H1 (cell line): ENCODE measurements at regions not wholly inside any gene's neighbourhood (a gene's known extent, or its start where the extent isn't known, plus 50 kb on each side); places are given as distances from the start of the nearest gene placed in this dataset.

Experiments
- CHD7 ChIP-seq: fragments of 300-600 bp; sonication (generic); IDR thresholded peaks from 2 replicates; pipeline ENCODE4 v1.7.1; 2012; ENCODE audit warnings: low read length, moderate library complexity, mild to moderate bottlenecking, inconsistent platforms; ENCODE audit not compliant: insufficient replicate concordance
- E2F6 ChIP-seq: IDR thresholded peaks from 2 replicates; pipeline ENCODE4 v1.6.1; 2012; ENCODE audit warnings: inconsistent platforms
- HDAC2 ChIP-seq, 2 experiments: fragments of 300-600 bp in 1 of 2; sonication (generic) in 1 of 2; IDR thresholded peaks; 2 replicates each; pipeline ENCODE4 v1.6.1; 2011 to 2012; ENCODE audit warnings: low read depth in 2 of 2, low read length in 2 of 2, mild to moderate bottlenecking in 2 of 2, moderate library complexity in 2 of 2, borderline replicate concordance in 1 of 2, inconsistent platforms in 1 of 2
- RFX5 ChIP-seq: IDR thresholded peaks from 2 replicates; pipeline ENCODE4 v1.6.1; 2011; ENCODE audit warnings: low read depth, low read length, improper control_type of control experiment, borderline replicate concordance
- SIN3A ChIP-seq, 2 experiments: IDR thresholded peaks in 1 of 2; conservative IDR thresholded peaks in 1 of 2; 2 replicates each; pipeline ENCODE4 v1.6.1; 2011 to 2012; ENCODE audit warnings: low read length in 2 of 2, improper control_type of control experiment in 1 of 2, low read depth in 1 of 2, mild to moderate bottlenecking in 1 of 2

DNA sequence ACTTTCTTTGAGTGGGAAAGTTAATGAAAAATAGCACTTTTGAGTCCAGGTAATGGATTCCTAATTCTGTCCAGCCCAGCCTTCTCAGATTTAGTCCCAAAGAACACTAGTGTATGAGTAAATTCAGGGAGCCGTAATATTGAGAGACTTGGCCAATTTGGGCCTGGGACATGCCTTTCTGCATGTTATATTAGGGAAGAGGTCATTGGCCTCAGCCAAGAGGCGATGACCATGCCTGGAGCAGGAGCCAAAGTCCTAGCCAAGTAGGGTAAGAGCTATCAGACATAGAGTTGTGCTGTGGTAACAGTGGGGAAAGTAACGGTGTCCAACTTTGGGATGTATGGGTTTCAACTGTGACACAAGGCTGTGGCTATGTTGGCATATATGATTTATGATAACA lies 336.5 kb upstream of the ZNF804A start (continued):
- TF ChIP-seq CHD7 = no peak
- no peak for TF ChIP-seq HDAC2 (IDR thresholded peaks at IDR 0.05; ENCODE audit: borderline replicate concordance in 1 of 2, low read depth in 2 of 2, low read length in 2 of 2)
- no peak for TF ChIP-seq RFX5
- TF ChIP-seq E2F6 = no peak
- TF ChIP-seq SIN3A (conservative IDR thresholded peaks at IDR 0.05 in 1 of 2, IDR thresholded peaks at IDR 0.05 in 1 of 2; ENCODE audit: low read depth in 1 of 2, low read length in 2 of 2) = no peak
